ENCODE measurements at regions not wholly inside any gene's neighbourhood (a gene's known extent, or its start where the extent isn't known, plus 50 kb on each side); places are given as distances from the start of the nearest gene placed in this dataset.

DNA sequence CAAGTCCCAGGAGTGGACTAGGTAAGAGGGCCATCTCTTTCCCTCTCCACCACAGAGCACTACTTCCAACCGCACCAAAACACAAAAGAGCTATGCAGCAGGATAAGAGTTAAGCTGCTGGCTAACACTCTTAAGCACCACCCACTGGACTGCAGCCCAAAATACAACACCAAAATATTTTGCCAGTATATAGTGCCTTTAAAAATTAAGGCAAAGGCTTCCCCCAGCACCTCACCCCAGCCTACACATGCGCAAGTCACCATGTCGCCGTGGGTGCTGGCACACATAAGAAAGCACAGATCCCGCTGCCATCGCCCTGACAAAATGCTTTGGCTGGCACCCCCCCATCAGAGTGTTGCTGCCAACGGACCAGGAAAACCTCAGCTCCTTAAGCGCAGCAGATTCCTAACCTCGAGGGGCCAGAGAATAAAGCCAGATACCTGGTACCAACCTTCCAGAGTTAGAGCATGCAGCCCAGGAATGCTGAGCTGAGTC is 608.3 kb downstream of the PCDH17 start:
- no peak overlapping the region for H3K4me3 ChIP-seq
- H3K27me3 ChIP-seq, result no peaks in the 10 kb centered on the region
- no peaks in the 10 kb centered on the region for H3K36me3 ChIP-seq
- H3K4me1 ChIP-seq (ENCODE audit: low read depth), result no peaks in the 10 kb centered on the region
- no peaks in the 10 kb centered on the region for H3K9me3 ChIP-seq (ENCODE audit: low read depth)
- no peak overlapping the region for H3K27ac ChIP-seq
- TF ChIP-seq, protein P1, sequence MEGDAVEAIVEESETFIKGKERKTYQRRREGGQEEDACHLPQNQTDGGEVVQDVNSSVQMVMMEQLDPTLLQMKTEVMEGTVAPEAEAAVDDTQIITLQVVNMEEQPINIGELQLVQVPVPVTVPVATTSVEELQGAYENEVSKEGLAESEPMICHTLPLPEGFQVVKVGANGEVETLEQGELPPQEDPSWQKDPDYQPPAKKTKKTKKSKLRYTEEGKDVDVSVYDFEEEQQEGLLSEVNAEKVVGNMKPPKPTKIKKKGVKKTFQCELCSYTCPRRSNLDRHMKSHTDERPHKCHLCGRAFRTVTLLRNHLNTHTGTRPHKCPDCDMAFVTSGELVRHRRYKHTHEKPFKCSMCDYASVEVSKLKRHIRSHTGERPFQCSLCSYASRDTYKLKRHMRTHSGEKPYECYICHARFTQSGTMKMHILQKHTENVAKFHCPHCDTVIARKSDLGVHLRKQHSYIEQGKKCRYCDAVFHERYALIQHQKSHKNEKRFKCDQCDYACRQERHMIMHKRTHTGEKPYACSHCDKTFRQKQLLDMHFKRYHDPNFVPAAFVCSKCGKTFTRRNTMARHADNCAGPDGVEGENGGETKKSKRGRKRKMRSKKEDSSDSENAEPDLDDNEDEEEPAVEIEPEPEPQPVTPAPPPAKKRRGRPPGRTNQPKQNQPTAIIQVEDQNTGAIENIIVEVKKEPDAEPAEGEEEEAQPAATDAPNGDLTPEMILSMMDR (IDR thresholded peaks at IDR 0.05; ENCODE audit: low read depth, low read length), result no peak
- DNase-seq (ENCODE audit: low read depth in 1 of 2, low spot score in 1 of 2), result no peak

DNA sequence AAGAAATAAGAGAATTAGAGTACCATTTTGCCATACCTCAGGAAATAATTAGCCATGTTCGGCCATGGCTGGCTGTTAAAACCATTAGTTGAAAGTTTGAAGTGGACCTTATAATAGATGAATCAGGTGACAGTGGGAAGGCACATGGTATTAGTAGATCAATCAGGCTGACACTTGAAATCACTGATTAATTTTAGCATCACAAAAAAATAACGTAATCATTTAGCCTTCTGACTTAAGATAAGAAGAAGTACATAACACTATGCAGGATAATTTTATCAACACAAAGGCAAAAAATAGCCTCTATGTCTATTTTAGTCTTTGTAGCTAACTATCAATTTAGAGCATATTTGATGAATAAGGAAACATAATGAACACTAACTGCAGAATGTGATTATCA is 615.5 kb downstream of the PCDH17 start:
- Histone ChIP-seq H3K9me3 (ENCODE audit: low read depth) (no peaks in the 10 kb centered on the region), H3K4me1 (ENCODE audit: low read depth) (peaks cover 6% of the 10 kb centered on the region), H3K36me3 (no peaks in the 10 kb centered on the region), H3K4me3 (no peak overlapping the region), H3K27me3 (no peaks in the 10 kb centered on the region), H3K27ac (no peak overlapping the region)
- TF ChIP-seq, protein P1 (IDR thresholded peaks at IDR 0.05; ENCODE audit: low read depth, low read length), result no peak
- DNase-seq (ENCODE audit: low read depth in 1 of 2, low spot score in 1 of 2), result no peak

DNA sequence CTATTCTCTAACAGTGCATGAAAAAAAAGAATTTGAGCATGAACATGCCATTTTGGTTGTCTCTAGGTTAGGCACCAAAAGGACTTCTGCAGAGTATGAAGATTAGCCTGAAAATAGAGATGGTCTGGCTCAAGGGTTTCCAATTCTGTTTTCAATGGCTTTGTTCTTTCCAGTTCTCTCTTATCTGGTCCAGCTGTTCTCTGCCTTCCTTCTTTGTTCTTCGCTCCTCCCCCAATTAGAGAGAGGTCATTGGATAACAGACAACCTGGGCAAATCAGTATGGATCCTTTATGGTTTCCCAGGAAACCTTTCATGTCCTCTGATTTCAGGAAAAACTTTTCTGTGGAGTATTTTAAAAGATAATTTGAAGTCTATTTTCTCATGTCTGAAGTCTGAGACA is 623.4 kb downstream of the PCDH17 start:
- Histone ChIP-seq H3K36me3 (no peaks in the 10 kb centered on the region), H3K27ac (no peak overlapping the region), H3K4me1 (ENCODE audit: low read depth) (no peaks in the 10 kb centered on the region), H3K9me3 (ENCODE audit: low read depth) (no peaks in the 10 kb centered on the region), H3K4me3 (no peak overlapping the region), H3K27me3 (no peaks in the 10 kb centered on the region)
- TF ChIP-seq, protein P1 (IDR thresholded peaks at IDR 0.05; ENCODE audit: low read depth, low read length), result no peak
- no peak for DNase-seq (ENCODE audit: low read depth in 1 of 2, low spot score in 1 of 2)

DNA sequence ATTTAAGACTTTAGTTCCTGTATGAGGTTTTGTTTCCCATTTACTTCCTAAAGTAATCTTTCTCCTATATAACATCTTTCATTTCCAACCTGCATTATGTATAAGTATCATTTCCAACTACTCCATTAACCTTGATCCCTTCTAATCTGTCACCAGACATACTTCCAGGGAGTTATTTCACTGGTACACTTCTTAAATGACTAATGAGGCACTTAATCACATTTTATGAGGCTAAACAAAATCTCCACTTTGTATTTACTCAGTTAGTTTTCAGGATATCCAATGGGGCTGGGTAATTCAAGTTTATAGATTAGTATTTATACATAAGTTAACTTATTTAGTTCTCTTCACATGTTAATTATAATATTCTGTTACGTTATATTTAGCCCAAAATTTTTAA is 634.7 kb downstream of the PCDH17 start:
- Histone ChIP-seq H3K36me3 (no peaks in the 10 kb centered on the region), H3K4me1 (ENCODE audit: low read depth) (no peaks in the 10 kb centered on the region), H3K9me3 (ENCODE audit: low read depth) (no peaks in the 10 kb centered on the region), H3K27me3 (no peaks in the 10 kb centered on the region), H3K4me3 (no peak overlapping the region), H3K27ac (no peak overlapping the region)
- TF ChIP-seq, protein P1 (IDR thresholded peaks at IDR 0.05; ENCODE audit: low read depth, low read length), result no peak
- DNase-seq (ENCODE audit: low read depth in 1 of 2, low spot score in 1 of 2), result no peak

DNA sequence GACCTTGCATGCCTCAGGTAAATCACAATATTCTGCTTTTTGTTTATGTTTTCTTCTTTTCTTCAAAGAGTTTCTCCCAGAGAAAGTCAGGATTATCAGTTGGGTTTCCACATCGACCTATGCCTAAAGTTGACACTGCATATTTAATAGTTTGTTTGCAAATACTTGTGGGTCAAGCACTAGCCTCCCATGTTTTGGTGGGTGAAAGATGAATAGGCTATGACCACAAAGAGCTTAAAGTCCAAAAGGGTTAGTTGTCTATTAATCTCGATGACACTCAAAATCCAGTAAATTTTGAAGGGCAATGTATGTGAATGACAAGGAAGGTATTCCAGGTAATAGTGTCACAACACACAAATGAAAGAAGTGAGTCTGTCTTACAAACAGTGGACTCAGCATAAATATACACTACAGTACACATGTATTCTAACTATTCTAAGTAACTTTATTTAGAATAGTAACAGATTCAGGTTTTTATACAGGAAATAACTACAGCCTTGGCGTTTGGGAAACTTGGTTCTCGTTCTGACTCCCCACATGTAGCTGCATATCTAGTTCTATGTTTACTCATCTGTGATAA is 667.1 kb downstream of the PCDH17 start:
- Histone ChIP-seq H3K4me3 (no peak overlapping the region), H3K4me1 (ENCODE audit: low read depth) (no peaks in the 10 kb centered on the region), H3K27me3 (no peaks in the 10 kb centered on the region), H3K27ac (no peak overlapping the region), H3K36me3 (no peaks in the 10 kb centered on the region), H3K9me3 (ENCODE audit: low read depth) (no peaks in the 10 kb centered on the region)
- DNase-seq (ENCODE audit: low read depth in 1 of 2, low spot score in 1 of 2), result no peak
- TF ChIP-seq, protein P1 (IDR thresholded peaks at IDR 0.05; ENCODE audit: low read depth, low read length), result no peak
